SK-N-SH (cell line): ENCODE measurements at regions not wholly inside any gene's neighbourhood (a gene's known extent, or its start where the extent isn't known, plus 50 kb on each side); places are given as distances from the start of the nearest gene placed in this dataset.

Experiments used
- CTCF ChIP-seq: fragments of 200-600 bp; sonication (generic); IDR thresholded peaks from 2 replicates; pipeline ENCODE4 v1.6.1; 2017; ENCODE audit warnings: antibody characterized with exemption, mild to moderate bottlenecking, moderate library complexity
- FOSL2 ChIP-seq: IDR thresholded peaks from 2 replicates; pipeline ENCODE4 v1.4.0; 2012; ENCODE audit warnings: low read depth, mild to moderate bottlenecking, moderate library complexity, borderline replicate concordance
- MXI1 ChIP-seq: IDR thresholded peaks from 2 replicates; pipeline ENCODE4 v1.6.1; 2012; ENCODE audit warnings: mild to moderate bottlenecking, low read depth, low read length, improper control_type of control experiment
- POLR2AphosphoS5 ChIP-seq: IDR thresholded peaks from 2 replicates; pipeline ENCODE4 v1.6.1; 2012; ENCODE audit warnings: low read depth, low read length
- RAD21 ChIP-seq: IDR thresholded peaks from 2 replicates; pipeline ENCODE4 v1.6.1; 2012; ENCODE audit warnings: mild to moderate bottlenecking, low read length
- RXRA ChIP-seq: IDR thresholded peaks from 2 replicates; pipeline ENCODE4 v1.4.0; 2012; ENCODE audit warnings: low read depth, mild to moderate bottlenecking, borderline replicate concordance
- TAF1 ChIP-seq: IDR thresholded peaks from 2 replicates; pipeline ENCODE4 v1.6.1; 2012; ENCODE audit warnings: low read depth, mild to moderate bottlenecking, low read length, moderate library complexity, borderline replicate concordance
- USF2 ChIP-seq: fragments of 150-350 bp; IDR thresholded peaks from 2 replicates; pipeline ENCODE4 v1.6.1; 2017; ENCODE audit warnings: antibody characterized with exemption, low read length, low read depth, borderline replicate concordance
- TF ChIP-seq, protein P1 (sequence below): IDR thresholded peaks from 2 replicates; pipeline ENCODE4 v1.4.0; 2012; ENCODE audit warnings: low read depth

DNA sequence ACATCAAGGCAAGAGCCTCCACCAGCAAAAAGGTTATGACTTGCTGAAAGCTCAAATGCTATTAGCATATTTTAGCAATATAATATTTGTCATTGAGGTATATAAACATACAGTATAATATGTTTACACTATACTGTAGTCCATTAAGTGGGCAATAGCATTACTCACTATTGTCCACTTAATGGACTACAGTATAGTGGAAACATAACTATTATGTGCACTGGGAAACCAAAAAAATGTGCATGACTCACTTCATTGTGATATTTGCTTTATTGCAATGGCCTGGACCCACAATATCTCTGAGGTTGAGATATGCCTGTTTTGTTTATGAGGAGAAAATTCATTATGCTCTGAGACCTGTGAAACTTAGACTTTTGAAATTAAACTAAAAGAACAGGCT lies 300.0 kb downstream of the BARHL2 start:
- no peak for TF ChIP-seq MXI1
- peak; percentile 12; the same call in 1 of the 2 replicates for TF ChIP-seq FOSL2
- TF ChIP-seq RXRA = no peak
- no peak for TF ChIP-seq CTCF
- TF ChIP-seq USF2 = no peak
- TF ChIP-seq TAF1 = no peak
- TF ChIP-seq, protein P1, sequence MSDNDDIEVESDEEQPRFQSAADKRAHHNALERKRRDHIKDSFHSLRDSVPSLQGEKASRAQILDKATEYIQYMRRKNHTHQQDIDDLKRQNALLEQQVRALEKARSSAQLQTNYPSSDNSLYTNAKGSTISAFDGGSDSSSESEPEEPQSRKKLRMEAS = no peak
- no peak for TF ChIP-seq RAD21
- TF ChIP-seq POLR2AphosphoS5 = no peak
